Epithelial cell of prostate (primary cell): ENCODE measurements at regions not wholly inside any gene's neighbourhood (a gene's known extent, or its start where the extent isn't known, plus 50 kb on each side); places are given as distances from the start of the nearest gene placed in this dataset.

Experiments used
- DNase-seq: peaks from one replicate; pipeline ENCODE4 v3.0.0-alpha.2; 2011; ENCODE audit warnings: low read depth, low spot score
- H3K27ac ChIP-seq: fragments of 450-650 bp; 2 replicates; pipeline ENCODE4 v1.5.1; 2017; ENCODE audit warnings: mild to moderate bottlenecking

DNA sequence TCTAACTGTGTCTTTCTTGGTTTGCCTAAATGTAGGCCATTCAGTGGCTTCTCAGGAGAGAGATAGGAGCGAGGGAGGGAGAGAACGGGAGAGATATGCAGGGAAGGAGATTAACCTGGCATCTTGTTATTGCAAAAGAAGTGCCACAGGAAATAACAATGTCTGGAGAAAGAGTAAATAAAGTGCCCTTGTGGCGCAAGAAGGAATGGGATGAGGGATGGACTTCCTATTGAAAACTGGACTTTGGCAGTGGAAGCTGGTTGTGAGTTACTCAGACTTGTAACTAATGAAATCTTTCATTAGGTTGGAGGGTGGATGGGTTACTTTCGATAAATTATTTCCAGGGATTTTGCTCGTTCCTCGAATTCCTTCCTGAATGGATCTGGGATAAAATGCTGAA, 136.1 kb downstream of the LACC1 start:
- H3K27ac ChIP-seq = no peak overlapping the region
- DNase-seq = no peak

DNA sequence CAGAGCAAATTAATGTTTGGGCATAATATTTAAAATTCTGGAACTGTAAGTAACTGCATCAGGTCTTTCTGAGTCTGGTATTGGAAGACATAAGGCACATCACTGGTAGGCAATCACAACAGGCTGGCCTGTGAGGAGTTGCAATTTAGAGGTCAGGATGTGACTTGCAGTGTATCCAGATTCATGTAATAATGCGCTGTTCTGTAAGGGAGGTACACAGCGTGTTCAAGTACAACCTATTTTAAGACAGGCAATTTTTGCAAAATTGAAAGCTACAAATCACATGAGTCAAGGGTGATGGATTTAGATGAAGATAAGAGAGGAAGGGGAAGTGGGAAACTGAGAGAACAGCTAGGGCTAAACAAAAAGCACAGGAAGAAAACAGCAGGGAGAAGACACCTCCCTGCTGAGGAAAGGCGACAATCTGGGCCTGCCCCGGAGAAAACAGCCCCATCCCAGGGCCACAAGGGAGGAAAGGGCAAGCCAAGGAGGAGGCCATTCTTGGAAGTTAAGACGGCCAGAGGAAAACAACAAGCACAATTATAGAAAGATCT, 138.1 kb downstream of the LACC1 start:
- no peak overlapping the region for H3K27ac ChIP-seq
- DNase-seq = no peak

GRCh38 chr13:44019651-44020050, 139.9 kb downstream of the LACC1 start:
- no peak overlapping the region for H3K27ac ChIP-seq

DNA sequence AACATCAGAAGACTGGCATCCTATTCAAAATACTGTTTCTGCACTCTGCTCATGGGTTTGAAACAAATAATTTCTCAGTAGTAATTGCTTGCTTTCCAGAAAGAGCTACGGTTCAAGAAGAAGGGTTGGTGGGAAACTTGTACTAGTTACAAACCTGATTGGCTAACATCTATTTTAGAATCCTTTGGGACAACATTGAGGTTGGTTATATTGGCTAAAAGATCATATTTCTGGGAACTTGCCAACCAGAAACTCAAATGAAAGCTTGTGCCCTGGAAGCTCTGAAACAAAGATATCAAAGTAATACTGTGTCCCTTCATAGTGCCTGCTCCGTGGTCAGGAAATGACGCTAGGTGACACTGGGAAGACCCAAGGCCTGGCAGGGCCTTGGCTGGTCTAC, 141.7 kb downstream of the LACC1 start:
- no peak for DNase-seq
- no peak overlapping the region for H3K27ac ChIP-seq

More at GRCh38 chr13:44019651-44020050, 139.9 kb downstream of the LACC1 start:
- no peak for DNase-seq

DNA sequence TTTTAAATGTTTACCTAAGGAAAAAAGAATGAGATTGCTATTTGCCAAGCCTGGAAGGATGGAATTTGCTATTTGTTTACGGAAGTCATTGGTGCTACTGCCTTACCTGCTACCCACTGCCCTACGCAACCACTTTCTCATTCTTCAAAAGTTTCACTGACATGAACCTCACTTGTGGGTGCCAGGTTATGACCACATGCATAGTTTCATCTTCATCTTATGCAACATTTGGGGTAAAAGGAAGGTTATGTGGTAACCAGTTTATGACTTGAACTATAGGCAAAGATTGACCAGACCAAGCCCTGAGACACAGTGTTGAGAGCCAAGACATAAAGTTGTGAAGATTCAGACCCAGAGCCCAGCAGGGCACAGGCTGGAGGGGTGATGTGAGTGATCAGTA, 142.5 kb downstream of the LACC1 start:
- no peak for DNase-seq
- no peak overlapping the region for H3K27ac ChIP-seq

- no peak overlapping the region for H3K27ac ChIP-seq
- DNase-seq = no peak
Observed at GRCh38 chr13:44024167-44024845, 144.6 kb downstream of the LACC1 start.

GRCh38 chr13:44024846-44025195, 145.1 kb downstream of the LACC1 start:
- DNase-seq = no peak
- no peak overlapping the region for H3K27ac ChIP-seq

DNA sequence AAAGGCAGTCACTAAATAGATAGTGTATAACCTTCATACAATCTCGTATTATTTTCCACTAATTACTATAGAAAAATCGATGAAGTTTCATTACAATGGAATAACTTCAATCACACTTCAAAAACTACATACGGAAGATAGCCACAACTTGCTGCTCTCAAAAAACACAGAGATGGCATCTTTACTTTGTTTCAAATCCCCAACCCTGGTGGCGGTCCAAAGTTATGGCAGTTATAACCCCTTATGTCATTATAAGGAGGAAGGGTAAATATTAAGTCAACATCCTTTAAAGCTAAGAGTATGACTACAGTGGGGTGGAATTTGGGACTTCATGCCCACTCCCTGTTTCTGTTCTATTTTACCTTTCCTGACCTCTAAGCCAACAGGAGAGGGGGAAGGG, 146.5 kb downstream of the LACC1 start:
- DNase-seq = no peak
- H3K27ac ChIP-seq = no peak overlapping the region

DNA sequence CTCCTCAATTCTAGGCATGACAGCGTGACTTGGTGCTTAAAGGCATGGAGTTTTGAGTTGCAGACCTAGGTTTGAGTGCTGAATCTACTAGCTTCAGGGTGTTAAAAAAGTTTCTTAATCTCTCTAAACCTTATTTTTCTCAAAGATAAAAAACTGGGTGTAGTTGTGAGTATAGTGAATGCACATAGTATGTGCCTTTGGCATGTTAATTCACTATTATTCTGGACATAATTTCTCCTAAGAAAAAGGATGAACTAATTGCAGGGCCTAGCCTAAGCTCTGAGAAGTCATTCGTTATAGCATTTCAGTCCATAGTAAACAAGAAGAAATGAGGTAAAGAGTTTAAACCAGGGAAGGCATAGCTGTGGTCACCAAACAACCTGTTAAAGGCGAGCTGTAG, 149.0 kb downstream of the LACC1 start:
- no peak for DNase-seq
- no peak overlapping the region for H3K27ac ChIP-seq

DNA sequence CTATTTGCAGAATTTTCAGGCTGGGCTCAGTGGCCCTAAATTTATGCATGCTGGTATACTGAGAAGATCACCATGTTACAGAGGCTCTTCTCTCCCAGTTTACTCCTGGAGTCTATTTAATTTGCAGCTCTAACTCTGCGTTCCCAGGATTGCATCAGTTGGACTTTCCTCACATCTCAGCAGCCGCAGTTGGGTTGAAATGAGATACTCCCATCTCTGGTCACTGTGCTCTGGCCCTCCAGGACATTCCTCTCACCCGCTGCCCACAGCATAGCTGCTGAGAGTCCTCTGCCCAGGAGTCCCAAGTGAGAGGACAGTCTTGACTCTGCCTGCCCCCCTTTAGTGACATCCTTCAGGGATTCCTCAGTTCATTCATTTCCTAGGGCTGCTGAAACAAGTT, 150.9 kb downstream of the LACC1 start:
- DNase-seq = no peak
- H3K27ac ChIP-seq = no peak overlapping the region

DNA sequence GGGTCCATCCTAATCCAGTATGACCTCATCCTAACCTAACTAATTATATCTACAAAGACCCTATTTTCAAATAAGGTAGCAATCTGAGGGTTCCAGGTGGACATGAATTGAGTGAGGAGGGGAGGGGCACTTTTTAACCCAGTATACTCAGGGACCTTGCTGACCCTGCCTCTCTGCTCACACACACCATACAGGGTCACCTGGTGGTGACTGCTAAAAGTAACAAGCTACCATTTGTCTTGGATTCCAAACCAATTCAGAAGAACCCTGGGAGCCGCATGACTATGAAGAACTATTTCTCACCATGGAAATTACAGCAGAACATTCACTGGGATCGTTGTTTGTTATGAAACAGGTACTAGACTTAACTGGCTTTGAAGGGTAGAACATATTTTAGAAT, 151.9 kb downstream of the LACC1 start:
- no peak overlapping the region for H3K27ac ChIP-seq
- no peak for DNase-seq

- no peak overlapping the region for H3K27ac ChIP-seq
- DNase-seq = no peak
Observed at GRCh38 chr13:44032802-44033201, 153.1 kb downstream of the LACC1 start.

GRCh38 chr13:44035400-44035799, 155.7 kb downstream of the LACC1 start:
- no peak overlapping the region for H3K27ac ChIP-seq
- DNase-seq = no peak

- no peak overlapping the region for H3K27ac ChIP-seq
- DNase-seq = no peak
Observed at GRCh38 chr13:44040070-44040817, 160.5 kb downstream of the LACC1 start.

DNA sequence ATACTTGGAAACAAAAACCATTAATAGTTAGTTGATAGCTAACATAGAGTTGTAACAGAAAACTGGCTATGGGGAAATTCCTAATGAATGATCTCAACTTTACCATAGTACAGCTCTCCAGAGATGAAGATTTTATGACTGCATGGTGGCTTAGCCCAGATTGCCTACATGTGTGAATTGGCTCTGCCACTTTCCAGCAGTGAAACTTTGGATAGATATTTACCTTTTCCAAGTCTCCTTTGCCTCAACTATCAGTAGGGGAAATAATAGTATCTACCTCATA, 161.1 kb downstream of the LACC1 start:
- no peak for DNase-seq
- H3K27ac ChIP-seq = no peak overlapping the region

DNA sequence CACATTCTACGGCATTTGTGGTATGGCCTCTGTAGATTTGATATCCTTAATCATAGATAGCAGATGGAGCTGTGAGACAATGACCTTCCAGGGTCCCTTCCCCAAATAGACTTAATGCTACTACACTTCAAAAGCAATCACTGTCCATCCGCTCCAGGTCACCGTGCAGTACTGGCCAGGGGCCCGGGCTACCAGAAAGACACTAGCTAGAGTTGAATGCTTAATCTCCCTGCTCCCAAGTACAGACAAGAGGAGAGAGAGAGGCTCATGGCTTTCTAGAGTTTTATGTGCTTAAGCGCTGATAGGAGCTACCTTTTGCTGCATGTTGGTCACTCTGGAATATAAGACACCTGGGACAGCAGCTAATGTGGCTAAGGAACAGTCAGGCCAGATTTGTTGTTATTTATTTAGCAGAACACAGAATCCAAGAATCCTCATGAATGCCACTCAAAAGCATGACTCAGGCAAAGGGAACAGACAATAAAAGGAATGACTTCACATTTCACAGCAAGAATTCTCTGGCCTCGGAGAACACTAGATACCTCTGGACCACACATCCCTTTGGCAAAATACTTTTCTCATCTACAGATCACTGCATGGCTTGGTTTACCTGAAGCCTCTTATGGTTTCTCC, 165.0 kb downstream of the LACC1 start:
- H3K27ac ChIP-seq = no peak overlapping the region
- DNase-seq = no peak

GRCh38 chr13:44045180-44045562, 165.5 kb downstream of the LACC1 start:
- H3K27ac ChIP-seq = no peak overlapping the region
- DNase-seq = no peak

DNA sequence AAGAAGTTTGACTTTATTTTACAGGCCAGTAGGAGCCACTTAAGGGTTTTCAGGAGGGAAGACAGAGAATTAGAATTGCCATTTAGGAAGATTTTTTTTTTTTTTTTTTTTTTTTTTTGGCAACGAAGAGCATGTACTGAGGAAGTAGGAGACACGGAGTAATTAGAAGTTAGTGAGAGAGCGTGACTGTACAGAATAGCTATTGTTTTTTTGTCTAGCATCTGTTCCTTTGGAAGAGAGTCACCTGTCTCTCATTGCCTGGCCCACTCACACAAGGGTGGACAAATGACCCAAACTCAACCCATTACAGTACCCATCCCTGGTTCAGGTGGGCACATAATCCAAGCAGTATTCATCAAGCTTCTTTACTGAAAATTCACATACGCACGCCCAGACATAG, 166.7 kb downstream of the LACC1 start:
- H3K27ac ChIP-seq = no peak overlapping the region
- no peak for DNase-seq

DNA sequence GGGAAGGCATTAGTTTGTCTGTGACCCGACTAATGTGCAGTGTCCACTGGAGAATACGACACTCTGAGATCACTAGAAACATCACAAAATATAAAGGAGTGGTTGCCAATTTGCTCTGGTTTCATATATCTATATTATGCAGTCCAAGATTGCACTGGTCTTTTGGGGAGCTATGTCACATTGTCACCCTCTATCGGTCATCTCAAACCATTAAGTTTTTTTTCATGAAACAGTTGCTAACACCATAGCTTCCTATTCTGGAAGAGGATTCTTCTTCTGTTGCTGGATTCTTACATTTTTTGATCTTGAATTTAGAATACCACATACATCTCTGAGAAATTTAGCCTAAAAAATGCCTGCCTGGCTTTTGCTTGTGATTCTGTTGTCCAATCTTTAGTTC, 168.6 kb downstream of the LACC1 start:
- no peak overlapping the region for H3K27ac ChIP-seq
- DNase-seq = no peak

DNA sequence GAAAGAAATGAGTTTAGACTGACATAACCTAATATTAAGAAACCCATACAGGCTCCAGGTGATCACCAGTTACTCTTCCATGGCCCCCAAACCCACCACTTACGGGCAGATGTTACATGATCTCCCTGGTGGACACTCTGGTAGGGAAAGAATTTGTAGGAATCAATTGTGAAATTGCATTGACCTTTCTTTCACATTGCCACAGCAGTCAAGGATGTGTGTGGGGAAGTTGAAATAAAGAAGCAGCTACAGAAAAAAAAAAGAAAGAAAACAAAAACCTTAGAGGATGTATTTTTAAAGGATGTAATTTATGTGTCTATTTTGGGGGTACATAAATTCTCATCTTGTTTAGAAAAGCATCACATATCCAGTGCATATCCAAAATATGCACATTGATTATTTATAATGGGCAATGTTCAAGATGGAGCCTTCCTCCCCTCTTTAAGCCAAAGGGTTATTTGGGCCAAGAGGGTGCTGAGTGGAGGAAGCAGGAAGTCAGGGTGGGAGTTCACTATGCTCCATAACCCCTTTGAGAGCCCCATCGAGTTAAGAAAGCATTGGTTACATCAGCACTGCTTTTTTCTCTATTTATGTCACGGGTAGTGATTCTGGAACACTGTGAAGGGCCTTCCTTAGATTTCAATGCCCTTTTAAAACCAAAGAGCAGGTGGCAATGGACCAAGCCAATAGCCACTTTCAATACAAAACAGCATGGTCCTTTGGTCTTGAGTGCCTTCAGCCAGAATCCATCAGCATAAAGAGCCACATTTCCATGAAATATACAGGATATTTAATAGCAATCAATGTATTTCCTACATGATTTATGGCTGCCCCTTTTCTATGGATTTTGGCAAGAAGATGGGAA, 169.6 kb downstream of the LACC1 start:
- DNase-seq = no peak
- H3K27ac ChIP-seq = no peak overlapping the region
